Psoas muscle (tissue), 7 donors: ENCODE measurements at regions not wholly inside any gene's neighbourhood (a gene's known extent, or its start where the extent isn't known, plus 50 kb on each side); places are given as distances from the start of the nearest gene placed in this dataset.
A peak's percentile ranks its signal among the peaks of the same experiment; 100 is the strongest.

Experiments used
- ATAC-seq, 4 donors: fragments of 200-7000 bp; cut with Tn5 transposase; one replicate each; pipeline ENCODE4 v1.9.1; 2020; ENCODE audit warnings: moderate library complexity in 3 of 4, mild to moderate bottlenecking in 2 of 4
- DNase-seq, 2 donors: peaks; one replicate each; pipeline ENCODE4 v3.0.0-alpha.2; 2020
- H3K27ac ChIP-seq: fragments of 200-600 bp; one replicate; pipeline ENCODE4 v1.8.0; 2022
- H3K27me3 ChIP-seq, 3 donors: fragments of 200-600 bp in 1 of 3; one replicate each; pipeline versions ENCODE4 v1.6.1 to v1.8.0; 2013 to 2022; ENCODE audit warnings: low read length in 2 of 3, mild to moderate bottlenecking in 2 of 3, moderate library complexity in 1 of 3; ENCODE audit not compliant: insufficient read depth in 3 of 3
- H3K36me3 ChIP-seq, 2 donors: fragments of 200-600 bp in 1 of 2; one replicate each; pipeline versions ENCODE4 v1.6.1 to v1.8.0; 2013 to 2022; ENCODE audit warnings: low read depth in 1 of 2, mild to moderate bottlenecking in 1 of 2, moderate library complexity in 1 of 2; ENCODE audit not compliant: insufficient read depth in 1 of 2
- H3K4me1 ChIP-seq: fragments of 200-600 bp; one replicate; pipeline ENCODE4 v1.8.0; 2022
- H3K4me3 ChIP-seq: fragments of 200-600 bp; one replicate; pipeline ENCODE4 v1.8.0; 2022; ENCODE audit warnings: mild to moderate bottlenecking
- H3K9me3 ChIP-seq: fragments of 200-600 bp; one replicate; pipeline ENCODE4 v1.8.0; 2022
- WGBS, 3 donors: extraction: QIAGEN DNeasy Blood & Tissue Kit; methylation state at CpG; one replicate each; pipeline versions ENCODE4 v1.1.6 to v1.1.7; 2013; 5-methylcytosine and 5-hydroxymethylcytosine counted together
- intact Hi-C, 2 donors: fragments of 100-400 bp; cut with DNase I; formaldehyde crosslinking; loops; one replicate each; pipeline versions ENCODE4 v1.11.0 to v1.14.2; 2022
- TF ChIP-seq, protein P1 (sequence below): fragments of 200-600 bp; IDR thresholded peaks from one replicate; pipeline ENCODE4 v1.8.0; 2022; ENCODE audit warnings: antibody characterized with exemption
- donor health status: healthy with polysubstance abuse.
- donor health status: DM: no; HTN: no; CAD: no; lungs with moderate emphysema.
- donor health status: Bipolar disorder and iron deficiency.
- donor health status: healthy.
- donor health status: DM: yes; HTN: yes; CAD: no.
- donor health status: DM: no; HTN: no; CAD: no.
- donor health status: DM: yes; HTN: yes; CAD: no.

GRCh38 chr7:25752154-25752553 is 399.8 kb upstream of the NFE2L3 start:
- intact Hi-C loops, result loop anchor here (5.0 kb wide), 2 partner anchors 35 to 100 kb away; no protein-coding TSS in a partner anchor
- Histone ChIP-seq H3K36me3 (no peaks in the 10 kb centered on the region), H3K4me3 (no peak overlapping the region), H3K27ac (peak overlapping the region; percentile 86), H3K4me1 (peaks cover 38% of the 10 kb centered on the region), H3K9me3 (no peaks in the 10 kb centered on the region), H3K27me3 (no peaks in the 10 kb centered on the region)
- TF ChIP-seq, protein P1, sequence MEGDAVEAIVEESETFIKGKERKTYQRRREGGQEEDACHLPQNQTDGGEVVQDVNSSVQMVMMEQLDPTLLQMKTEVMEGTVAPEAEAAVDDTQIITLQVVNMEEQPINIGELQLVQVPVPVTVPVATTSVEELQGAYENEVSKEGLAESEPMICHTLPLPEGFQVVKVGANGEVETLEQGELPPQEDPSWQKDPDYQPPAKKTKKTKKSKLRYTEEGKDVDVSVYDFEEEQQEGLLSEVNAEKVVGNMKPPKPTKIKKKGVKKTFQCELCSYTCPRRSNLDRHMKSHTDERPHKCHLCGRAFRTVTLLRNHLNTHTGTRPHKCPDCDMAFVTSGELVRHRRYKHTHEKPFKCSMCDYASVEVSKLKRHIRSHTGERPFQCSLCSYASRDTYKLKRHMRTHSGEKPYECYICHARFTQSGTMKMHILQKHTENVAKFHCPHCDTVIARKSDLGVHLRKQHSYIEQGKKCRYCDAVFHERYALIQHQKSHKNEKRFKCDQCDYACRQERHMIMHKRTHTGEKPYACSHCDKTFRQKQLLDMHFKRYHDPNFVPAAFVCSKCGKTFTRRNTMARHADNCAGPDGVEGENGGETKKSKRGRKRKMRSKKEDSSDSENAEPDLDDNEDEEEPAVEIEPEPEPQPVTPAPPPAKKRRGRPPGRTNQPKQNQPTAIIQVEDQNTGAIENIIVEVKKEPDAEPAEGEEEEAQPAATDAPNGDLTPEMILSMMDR, result no peak
- 90 to 93% (median 91%) methylated on average over 5 of the region's 5 CpGs for WGBS, 3 donors
- ATAC-seq (no peak), DNase-seq (no peak)

GRCh38 chr7:25752967-25753791 is 398.8 kb upstream of the NFE2L3 start:
- peaks cover 47% of the 10 kb centered on the region for H3K4me1 ChIP-seq
- H3K36me3 ChIP-seq, result no peaks in the 10 kb centered on the region
- WGBS, 3 donors, result 51 to 82% (median 55%) methylated on average over 16 of the region's 16 CpGs
- H3K27ac ChIP-seq, result peak overlapping the region; percentile 86
- TF ChIP-seq, protein P1, result no peak
- H3K27me3 ChIP-seq, result no peaks in the 10 kb centered on the region
- DNase-seq, result peak; percentile 27 to 72
- intact Hi-C loops, result loop anchor here (5.0 kb wide), 2 partner anchors 36 to 99 kb away; no protein-coding TSS in a partner anchor
- no peak overlapping the region for H3K4me3 ChIP-seq
- peak; percentile 82 to 92 (median 90) for ATAC-seq
- no peaks in the 10 kb centered on the region for H3K9me3 ChIP-seq

DNA sequence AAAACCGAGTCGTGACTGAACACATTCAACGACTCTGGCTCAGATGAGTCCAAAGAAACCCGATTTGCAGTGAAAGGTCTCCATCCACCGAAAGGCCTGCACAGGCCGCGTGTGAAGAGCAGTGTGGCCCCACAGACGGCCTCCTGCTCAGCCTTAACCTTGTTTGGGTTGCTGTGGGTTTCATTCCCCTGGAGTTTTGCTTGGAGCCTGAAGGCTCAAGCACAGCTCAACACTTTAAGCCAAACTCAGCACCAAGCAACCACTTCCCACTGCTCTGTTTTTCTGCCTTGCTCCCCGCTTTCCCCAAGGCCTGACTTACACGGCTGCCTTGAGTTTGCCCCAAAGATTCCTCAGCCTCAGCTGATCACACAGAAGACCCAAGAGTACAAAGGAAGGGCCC is 398.2 kb upstream of the NFE2L3 start:
- H3K4me1 ChIP-seq, result peaks cover 52% of the 10 kb centered on the region
- DNase-seq, result no peak

DNA sequence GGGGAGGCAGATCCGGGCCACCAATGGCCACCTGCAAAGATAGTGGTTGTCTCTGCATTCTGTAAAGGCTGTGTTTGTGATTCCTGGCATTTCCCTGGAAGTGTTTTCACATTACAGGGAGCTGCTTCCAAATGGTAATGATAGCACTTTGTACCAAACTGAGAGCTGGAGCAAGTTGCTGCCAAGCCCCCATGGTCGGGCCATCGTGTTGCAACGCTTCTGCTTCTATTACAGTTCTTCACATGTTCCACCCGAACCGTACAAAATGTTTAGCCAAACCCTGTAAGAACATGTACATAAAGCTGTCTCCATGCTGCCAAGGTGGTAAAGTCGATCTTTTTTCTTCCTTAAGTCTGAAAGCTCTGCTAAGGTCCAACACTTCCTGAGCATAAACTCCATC is 397.7 kb upstream of the NFE2L3 start:
- no peak overlapping the region for H3K4me3 ChIP-seq
- TF ChIP-seq, protein P1, result no peak
- no peaks in the 10 kb centered on the region for H3K36me3 ChIP-seq
- peak; percentile 39 to 84 for DNase-seq
- peak; percentile 37 to 89 (median 70) for ATAC-seq
- WGBS, 3 donors, result 26 to 39% (median 28%) methylated on average over 7 of the region's 7 CpGs
- H3K4me1 ChIP-seq, result peaks cover 56% of the 10 kb centered on the region
- H3K27me3 ChIP-seq, result no peaks in the 10 kb centered on the region
- H3K27ac ChIP-seq, result peak overlapping the region; percentile 86
- no peaks in the 10 kb centered on the region for H3K9me3 ChIP-seq
- intact Hi-C loops, result loop anchor here (5.0 kb wide), 2 partner anchors 37 to 98 kb away; no protein-coding TSS in a partner anchor

More for the DNA sequence above, 398.2 kb upstream of the NFE2L3 start:
- ATAC-seq, result peak; percentile 42 to 58 (median 52)
- Histone ChIP-seq H3K27ac (peak overlapping the region; percentile 86), H3K9me3 (no peaks in the 10 kb centered on the region), H3K36me3 (no peaks in the 10 kb centered on the region), H3K27me3 (no peaks in the 10 kb centered on the region), H3K4me3 (no peak overlapping the region)
- 76 to 91% (median 78%) methylated on average over 10 of the region's 10 CpGs for WGBS, 3 donors
- intact Hi-C loops, result loop anchor here (5.0 kb wide), 2 partner anchors 37 to 98 kb away; no protein-coding TSS in a partner anchor
- TF ChIP-seq, protein P1, result no peak
